HG03378 (cell line): ENCODE measurements at regions not wholly inside any gene's neighbourhood (a gene's known extent, or its start where the extent isn't known, plus 50 kb on each side); places are given as distances from the start of the nearest gene placed in this dataset.
"Not testable (repeated sequence)": the region's sequence is repeated elsewhere in the genome, so short reads cannot be mapped to it uniquely, and the experiment has no call there.

Experiments used
- ATAC-seq: cut with Tn5 transposase; IDR thresholded peaks from one replicate; pipeline ENCODE4 v1.9.1; 2021; ENCODE audit warnings: mild to moderate bottlenecking, moderate library complexity; ENCODE audit not compliant: unreplicated experiment

GRCh38 chr6:103122766-103123601 lies 1729.5 kb downstream of the GRIK2 start:
- ATAC-seq: peak; percentile 65

GRCh38 chr6:103119056-103119455 lies 1725.5 kb downstream of the GRIK2 start:
- no peak for ATAC-seq

- ATAC-seq: no peak
These were observed 1721.1 kb downstream of the GRIK2 start for GRCh38 chr6:103114582-103114981.

GRCh38 chr6:103113416-103113815 lies 1719.9 kb downstream of the GRIK2 start:
- ATAC-seq: no peak

- no peak for ATAC-seq
These were observed 1714.5 kb downstream of the GRIK2 start for GRCh38 chr6:103107985-103108384.

GRCh38 chr6:103105686-103106085 lies 1712.2 kb downstream of the GRIK2 start:
- no peak for ATAC-seq

GRCh38 chr6:103101267-103101666 lies 1707.8 kb downstream of the GRIK2 start:
- ATAC-seq: no peak

GRCh38 chr6:103092414-103092813 lies 1698.9 kb downstream of the GRIK2 start:
- ATAC-seq: not testable (repeated sequence)

- no peak for ATAC-seq
These were observed 1692.3 kb downstream of the GRIK2 start for GRCh38 chr6:103085801-103086200.

- no peak for ATAC-seq
These were observed 1688.5 kb downstream of the GRIK2 start for GRCh38 chr6:103081876-103082630.

- no peak for ATAC-seq
These were observed 1687.6 kb downstream of the GRIK2 start for GRCh38 chr6:103081126-103081525.

- ATAC-seq: no peak
These were observed 1687.0 kb downstream of the GRIK2 start for GRCh38 chr6:103080497-103080896.

- ATAC-seq: peak; percentile 95
These were observed 1686.4 kb downstream of the GRIK2 start for GRCh38 chr6:103079867-103080266.

- ATAC-seq: no peak
These were observed 1668.6 kb downstream of the GRIK2 start for GRCh38 chr6:103062136-103062535.

- ATAC-seq: no peak
These were observed 1654.1 kb downstream of the GRIK2 start for GRCh38 chr6:103047567-103047966.

GRCh38 chr6:103042336-103042735 lies 1648.8 kb downstream of the GRIK2 start:
- ATAC-seq: no peak

- no peak for ATAC-seq
These were observed 1643.3 kb downstream of the GRIK2 start for GRCh38 chr6:103036846-103037245.

- ATAC-seq: no peak
These were observed 1633.9 kb downstream of the GRIK2 start for GRCh38 chr6:103027271-103027931.

GRCh38 chr6:103018426-103018825 lies 1624.9 kb downstream of the GRIK2 start:
- ATAC-seq: no peak

GRCh38 chr6:103017878-103018277 lies 1624.4 kb downstream of the GRIK2 start:
- no peak for ATAC-seq

GRCh38 chr6:103011605-103012004 lies 1618.1 kb downstream of the GRIK2 start:
- ATAC-seq: no peak

GRCh38 chr6:103002282-103002681 lies 1608.8 kb downstream of the GRIK2 start:
- no peak for ATAC-seq
